ENCODE measurements at regions not wholly inside any gene's neighbourhood (a gene's known extent, or its start where the extent isn't known, plus 50 kb on each side); places are given as distances from the start of the nearest gene placed in this dataset.

- DNase-seq (ENCODE audit: low read depth in 2 of 3, low spot score in 2 of 3) = peak in 1 of 3 donors; percentile 2
These were observed 204.8 kb downstream of the HIBADH start for GRCh38 chr7:27457603-27458565.

DNA sequence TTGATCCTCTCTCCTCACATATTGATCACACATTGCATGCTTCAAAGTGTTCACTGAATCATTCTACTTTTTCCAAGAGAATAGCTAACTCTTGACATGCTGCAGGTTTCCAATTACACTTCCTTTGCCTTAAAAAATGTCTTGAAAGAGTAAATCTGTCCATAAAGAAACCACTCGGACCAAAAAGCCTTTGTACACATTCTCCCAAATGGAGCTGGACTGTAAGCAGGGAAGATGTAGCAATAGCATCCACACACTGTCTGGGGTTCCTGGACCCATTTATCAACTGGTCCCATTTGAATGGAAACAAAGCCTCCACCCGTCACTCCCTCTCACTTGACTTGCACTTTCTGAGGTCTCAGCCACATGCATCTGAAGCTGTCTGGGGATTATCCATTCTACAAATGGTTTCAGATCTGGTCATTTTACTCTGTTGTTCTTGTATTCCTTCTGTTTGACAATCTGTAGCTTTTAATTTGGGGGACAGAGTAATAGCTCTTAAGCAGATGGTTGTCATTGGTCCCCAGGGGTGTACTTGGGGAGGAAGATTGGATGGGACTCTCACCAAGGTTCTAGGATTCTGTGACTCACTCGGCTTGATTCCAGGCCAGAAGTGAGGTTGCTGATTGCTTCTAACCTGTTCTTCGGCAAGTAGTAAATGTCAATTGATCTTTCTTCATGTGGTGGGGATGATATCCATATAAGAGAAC, 203.5 kb downstream of the HIBADH start:
- DNase-seq (ENCODE audit: low read depth in 2 of 3, low spot score in 2 of 3) = no peak

GRCh38 chr7:27459731-27460053, 203.0 kb downstream of the HIBADH start:
- no peak for DNase-seq (ENCODE audit: low read depth in 2 of 3, low spot score in 2 of 3)

DNA sequence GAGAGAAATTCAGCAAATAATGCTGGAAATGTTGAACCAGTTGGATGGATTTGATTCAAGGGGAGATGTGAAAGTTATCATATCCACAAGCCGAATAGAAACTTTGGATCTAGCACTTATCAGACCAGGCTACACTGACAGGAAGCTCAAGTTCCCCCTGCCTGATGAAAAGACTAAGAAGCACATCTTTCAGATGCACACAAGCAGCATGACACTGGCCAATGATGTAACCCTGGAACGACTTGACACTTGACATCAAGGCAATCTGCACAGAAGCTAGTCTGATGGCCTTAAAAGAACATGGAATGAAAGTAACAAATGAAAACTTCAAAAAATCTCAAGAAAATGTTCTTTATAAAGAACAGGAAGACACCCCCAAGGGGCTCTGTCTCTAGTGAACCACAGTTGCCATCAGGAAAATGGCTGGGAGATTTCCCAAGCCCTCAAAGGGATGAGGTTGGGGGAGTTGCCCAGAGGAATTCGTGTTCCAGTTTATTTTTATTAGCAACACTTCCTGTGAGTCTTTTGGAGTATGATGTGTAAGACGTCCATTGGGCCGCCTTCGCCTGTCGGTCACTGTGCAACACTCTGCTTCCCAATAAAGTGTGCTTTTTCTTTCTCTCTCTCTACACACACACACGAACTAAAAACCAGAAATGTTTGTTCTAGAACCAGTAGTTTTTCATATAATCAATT, 200.0 kb downstream of the HIBADH start:
- DNase-seq (ENCODE audit: low read depth in 2 of 3, low spot score in 2 of 3) = no peak

- DNase-seq (ENCODE audit: low read depth in 2 of 3, low spot score in 2 of 3) = no peak
These were observed 197.7 kb downstream of the HIBADH start for GRCh38 chr7:27464970-27465369.

GRCh38 chr7:27466703-27467102, 196.0 kb downstream of the HIBADH start:
- DNase-seq (ENCODE audit: low read depth in 2 of 3, low spot score in 2 of 3) = no peak

DNA sequence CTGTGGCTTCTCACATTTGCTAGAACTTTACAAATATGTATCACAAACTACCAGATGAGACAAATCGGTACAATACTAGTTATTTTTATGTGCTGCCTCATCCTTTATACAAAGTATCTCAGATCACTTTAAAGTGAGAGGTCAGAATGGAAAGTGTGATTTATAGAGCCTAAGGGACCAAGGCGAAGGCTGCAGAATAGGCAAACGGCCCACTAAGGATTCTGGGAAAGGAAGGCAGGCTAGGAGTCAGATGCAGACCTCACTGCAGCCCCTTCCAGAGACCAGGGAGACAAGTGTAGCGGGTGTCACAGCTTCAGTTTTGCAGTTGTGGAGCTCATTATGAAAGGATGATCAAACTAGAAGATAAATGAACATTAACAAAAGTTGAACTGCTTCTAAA, 190.6 kb downstream of the HIBADH start:
- no peak for DNase-seq (ENCODE audit: low read depth in 2 of 3, low spot score in 2 of 3)

All from hematopoietic multipotent progenitor cell (in vitro differentiated cells).